T-cell (primary cell): ENCODE measurements at regions not wholly inside any gene's neighbourhood (a gene's known extent, or its start where the extent isn't known, plus 50 kb on each side); places are given as distances from the start of the nearest gene placed in this dataset.
"Not testable (repeated sequence)": the region's sequence is repeated elsewhere in the genome, so short reads cannot be mapped to it uniquely, and the experiment has no call there.

Source experiments
- ATAC-seq, 4 experiments: fragments of 200-7000 bp in 3 of 4; fragments of 150-1000 bp in 1 of 4; cut with Tn5 transposase; replicated peaks in 1 of 4; 1 replicate in 3 of 4; 2 replicates in 1 of 4; pipeline ENCODE4 v1.10.0; 2021; ENCODE audit warnings: moderate library complexity in 3 of 4, mild to moderate bottlenecking in 2 of 4, moderate number of reproducible peaks in 1 of 4
- CTCF ChIA-PET, 2 donors: fragments of 300-600 bp; sonication (Branson Sonifier 250); formaldehyde crosslinking; loops; one replicate each; lab custom pipeline; 2022; ENCODE audit warnings: antibody characterized with exemption in 2 of 2; lab: Charles Lee
- POLR2A ChIA-PET, 2 donors: fragments of 300-600 bp; sonication (Branson Sonifier 250); formaldehyde crosslinking; loops; one replicate each; lab custom pipeline; 2022; ENCODE audit warnings: antibody characterized with exemption in 2 of 2; lab: Charles Lee
- DNase-seq, 35 experiments: peaks; one replicate each; pipeline versions ENCODE4 v3.0.0 to v3.0.0-alpha.2; 2013 to 2023
- H3K27ac ChIP-seq: one replicate; pipeline ENCODE4 v1.5.1; 2013; ENCODE audit warnings: low read length
- H3K27me3 ChIP-seq, 2 experiments: replicated peaks in 1 of 2; 1 replicate in 1 of 2; 2 replicates in 1 of 2; pipeline versions ENCODE4 v1.6.1 to v1.7.0; 2013; ENCODE audit warnings: low read length in 1 of 2, mixed read lengths in 1 of 2; ENCODE audit not compliant: control insufficient read depth in 2 of 2, insufficient read depth in 2 of 2; ENCODE audit errors: extremely low read depth in 1 of 2
- H3K36me3 ChIP-seq, 2 donors: 1 replicate in 1 of 2; 2 replicates in 1 of 2; pipeline versions ENCODE4 v1.6.1 to v1.7.0; 2013; ENCODE audit warnings: low read length in 1 of 2; ENCODE audit not compliant: control insufficient read depth in 2 of 2, insufficient read depth in 1 of 2; ENCODE audit errors: extremely low read depth in 1 of 2
- H3K4me1 ChIP-seq, 2 experiments: 1 replicate in 1 of 2; 2 replicates in 1 of 2; pipeline versions ENCODE4 v1.6.1 to v1.7.0; 2013; ENCODE audit warnings: low read length in 2 of 2, mixed read lengths in 1 of 2; ENCODE audit not compliant: insufficient read depth in 2 of 2, control insufficient read depth in 1 of 2; ENCODE audit errors: extremely low read depth in 1 of 2
- H3K4me3 ChIP-seq, 2 donors: 1 replicate in 1 of 2; 2 replicates in 1 of 2; pipeline versions ENCODE4 v1.5.1 to v1.7.0; 2013; ENCODE audit warnings: mild to moderate bottlenecking in 2 of 2, low read length in 1 of 2, moderate library complexity in 1 of 2; ENCODE audit not compliant: control insufficient read depth in 1 of 2; ENCODE audit errors: extremely low read depth in 1 of 2
- H3K9me3 ChIP-seq: 2 replicates; pipeline ENCODE4 v1.7.0; 2013
- H3K27ac Mint-ChIP-seq, 2 donors: one replicate each; pipeline ENCODE4 v1.8.0; 2020 to 2021; ENCODE audit warnings: mild to moderate bottlenecking in 2 of 2, mixed read lengths in 2 of 2
- H3K27me3 Mint-ChIP-seq, 2 donors: one replicate each; pipeline ENCODE4 v1.8.0; 2021 to 2022; ENCODE audit warnings: mixed read lengths in 2 of 2
- H3K36me3 Mint-ChIP-seq: one replicate; pipeline ENCODE4 v1.8.0; 2021; ENCODE audit warnings: mixed read lengths
- H3K4me1 Mint-ChIP-seq, 3 donors: one replicate each; pipeline ENCODE4 v1.8.0; 2020 to 2022; ENCODE audit warnings: mixed read lengths in 3 of 3, mild to moderate bottlenecking in 1 of 3
- H3K4me3 Mint-ChIP-seq, 3 donors: one replicate each; pipeline ENCODE4 v1.8.0; 2020 to 2022; ENCODE audit warnings: mild to moderate bottlenecking in 3 of 3, mixed read lengths in 3 of 3, moderate library complexity in 3 of 3
- H3K9me3 Mint-ChIP-seq, 3 donors: one replicate each; pipeline ENCODE4 v1.8.0; 2020 to 2022; ENCODE audit warnings: mixed read lengths in 3 of 3
- WGBS: methylation state at CpG from one replicate; pipeline ENCODE4 v1.1.5; 2013; ENCODE audit warnings: missing lambda C conversion rate; ENCODE audit not compliant: insufficient coverage; 5-methylcytosine and 5-hydroxymethylcytosine counted together

GRCh38 chr5:171549274-171549673 lies 129.8 kb downstream of the FGF18 start:
- POLR2A ChIA-PET: no interaction called here
- Histone ChIP-seq H3K9me3 (no peaks in the 10 kb centered on the region), H3K36me3 (no peaks in the 10 kb centered on the region), H3K4me3 (no peak overlapping the region), H3K27ac (no peak overlapping the region), H3K4me1 (no peaks in the 10 kb centered on the region), H3K27me3 (peaks cover 0 to 16% of the 10 kb centered on the region in 2 experiments)
- Mint-ChIP-seq H3K36me3 (no peaks in the 10 kb centered on the region), H3K4me3 (no peak overlapping the region), H3K27ac (no peak overlapping the region), H3K4me1 (no peaks in the 10 kb centered on the region), H3K27me3 (peaks cover 3 to 26% of the 10 kb centered on the region in 2 donors), H3K9me3 (peaks cover 0 to 4% (median 4%) of the 10 kb centered on the region in 3 donors)
- CTCF ChIA-PET: no interaction called here
- 74% methylated on average over 7 of the region's 8 CpGs for WGBS
- no peak for ATAC-seq
- DNase-seq: no peak

DNA sequence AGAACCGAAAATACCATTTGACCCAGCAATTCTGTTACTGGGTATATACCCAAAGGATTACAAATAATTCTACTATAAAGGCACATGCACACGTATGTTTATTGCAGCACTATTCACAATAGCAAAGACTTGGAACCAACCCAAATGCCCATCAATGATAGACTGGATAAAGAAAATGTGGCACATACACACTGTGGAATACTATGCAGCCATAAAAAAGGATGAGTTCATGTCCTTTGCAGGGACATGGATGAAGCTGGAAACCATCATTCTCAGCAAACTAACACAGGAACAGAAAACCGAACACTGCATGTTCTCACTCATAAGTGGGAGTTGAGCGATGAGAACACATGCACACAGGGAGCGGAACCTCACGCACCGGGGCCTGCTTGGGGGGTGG lies 134.4 kb downstream of the FGF18 start:
- POLR2A ChIA-PET, H3K4me1 ChIP-seq, H3K4me3 ChIP-seq, H3K9me3 Mint-ChIP-seq, ATAC-seq, H3K27ac Mint-ChIP-seq, H3K27me3 ChIP-seq, H3K27ac ChIP-seq, H3K9me3 ChIP-seq, H3K36me3 Mint-ChIP-seq, H3K4me1 Mint-ChIP-seq, H3K36me3 ChIP-seq, H3K4me3 Mint-ChIP-seq, DNase-seq: not testable (repeated sequence)
- CTCF ChIA-PET: interaction anchor here in 1 of 2 donors (0.5 kb wide), 1 partner anchor 160 kb away, joined by 3 read pairs; no protein-coding TSS in a partner anchor
- WGBS: 100% methylated on average over 2 of the region's 7 CpGs
- H3K27me3 Mint-ChIP-seq: peaks cover 6 to 14% of the 10 kb centered on the region in 2 donors

- Histone ChIP-seq H3K9me3 (no peaks in the 10 kb centered on the region), H3K36me3 (no peaks in the 10 kb centered on the region), H3K27ac (no peak overlapping the region), H3K4me3 (no peak overlapping the region), H3K27me3 (peaks cover 0 to 6% of the 10 kb centered on the region in 2 experiments), H3K4me1 (no peaks in the 10 kb centered on the region)
- H3K27ac Mint-ChIP-seq: no peak overlapping the region
- H3K27me3 Mint-ChIP-seq: peaks cover 4% of the 10 kb centered on the region in 2 donors
- 75% methylated on average over 6 of the region's 6 CpGs for WGBS
- H3K36me3 Mint-ChIP-seq: no peaks in the 10 kb centered on the region
- ATAC-seq: no peak
- POLR2A ChIA-PET: interaction anchor here in 1 of 2 donors (0.6 kb wide), 1 partner anchor 9 kb away, joined by 3 read pairs; no protein-coding TSS in a partner anchor
- H3K4me1 Mint-ChIP-seq: no peaks in the 10 kb centered on the region
- H3K9me3 Mint-ChIP-seq: peaks cover 0 to 4% (median 4%) of the 10 kb centered on the region in 3 donors
- CTCF ChIA-PET: no interaction called here
- H3K4me3 Mint-ChIP-seq: no peak overlapping the region
- no peak for DNase-seq
Observed at GRCh38 chr5:171555160-171555559, 135.7 kb downstream of the FGF18 start.

GRCh38 chr5:171562822-171563221 lies 143.4 kb downstream of the FGF18 start:
- POLR2A ChIA-PET: no interaction called here
- Histone ChIP-seq H3K27me3 (peaks cover 0 to 3% of the 10 kb centered on the region in 2 experiments), H3K36me3 (no peaks in the 10 kb centered on the region), H3K4me1 (no peaks in the 10 kb centered on the region), H3K9me3 (no peaks in the 10 kb centered on the region), H3K27ac (no peak overlapping the region), H3K4me3 (no peak overlapping the region)
- CTCF ChIA-PET: no interaction called here
- DNase-seq: no peak
- no peak overlapping the region for H3K4me3 Mint-ChIP-seq
- no peaks in the 10 kb centered on the region for H3K36me3 Mint-ChIP-seq
- H3K4me1 Mint-ChIP-seq: no peaks in the 10 kb centered on the region
- ATAC-seq: no peak
- peaks cover 0 to 19% of the 10 kb centered on the region in 2 donors for H3K27me3 Mint-ChIP-seq
- peaks cover 0 to 8% (median 2%) of the 10 kb centered on the region in 3 donors for H3K9me3 Mint-ChIP-seq
- H3K27ac Mint-ChIP-seq: no peak overlapping the region
- WGBS: no CpG with 5 or more reads among the region's 3 CpGs

- Mint-ChIP-seq H3K27me3 (peaks cover 7 to 24% of the 10 kb centered on the region in 2 donors), H3K9me3 (peaks cover 13 to 37% (median 15%) of the 10 kb centered on the region in 3 donors), H3K36me3 (no peaks in the 10 kb centered on the region), H3K27ac (no peak overlapping the region), H3K4me3 (no peak overlapping the region), H3K4me1 (no peaks in the 10 kb centered on the region)
- no CpG with 5 or more reads among the region's 1 CpG for WGBS
- ATAC-seq (no peak), DNase-seq (no peak)
- no peak overlapping the region for H3K27ac ChIP-seq
- no peak overlapping the region for H3K4me3 ChIP-seq
- H3K36me3 ChIP-seq: no peaks in the 10 kb centered on the region
- H3K27me3 ChIP-seq: peaks cover 0 to 4% of the 10 kb centered on the region in 2 experiments
- ChIA-PET CTCF (no interaction called here), POLR2A (no interaction called here)
- no peaks in the 10 kb centered on the region for H3K4me1 ChIP-seq
- H3K9me3 ChIP-seq: peaks cover 2% of the 10 kb centered on the region
Observed at GRCh38 chr5:171568389-171568788, 148.9 kb downstream of the FGF18 start.

- peak overlapping the region in 1 of 2 donors; percentile 44 for H3K27ac Mint-ChIP-seq
- Histone ChIP-seq H3K4me3 (no peak overlapping the region), H3K27me3 (peaks cover 0 to 12% of the 10 kb centered on the region in 2 experiments), H3K4me1 (no peaks in the 10 kb centered on the region), H3K9me3 (peaks cover 2% of the 10 kb centered on the region), H3K36me3 (no peaks in the 10 kb centered on the region), H3K27ac (no peak overlapping the region)
- no CpG with 5 or more reads among the region's 1 CpG for WGBS
- CTCF ChIA-PET: no interaction called here
- no peaks in the 10 kb centered on the region for H3K36me3 Mint-ChIP-seq
- POLR2A ChIA-PET: no interaction called here
- H3K4me3 Mint-ChIP-seq: no peak overlapping the region
- ATAC-seq (no peak), DNase-seq (no peak)
- H3K9me3 Mint-ChIP-seq: peaks cover 13 to 37% (median 15%) of the 10 kb centered on the region in 3 donors
- peaks cover 7 to 21% of the 10 kb centered on the region in 2 donors for H3K27me3 Mint-ChIP-seq
- no peaks in the 10 kb centered on the region for H3K4me1 Mint-ChIP-seq
Observed at GRCh38 chr5:171569065-171569712, 149.7 kb downstream of the FGF18 start.
